AG09319 (cell line): ENCODE measurements at regions not wholly inside any gene's neighbourhood (a gene's known extent, or its start where the extent isn't known, plus 50 kb on each side); places are given as distances from the start of the nearest gene placed in this dataset.

Experiments
- DNase-seq: peaks from one replicate; pipeline ENCODE4 v3.0.0-alpha.2; 2010; ENCODE audit warnings: low read depth; ENCODE audit errors: extremely low read depth
- CTCF ChIP-seq: IDR thresholded peaks from 2 replicates; pipeline ENCODE4 v1.5.1; 2011; ENCODE audit warnings: low read depth, mild to moderate bottlenecking, inconsistent platforms, low read length, moderate library complexity

DNA sequence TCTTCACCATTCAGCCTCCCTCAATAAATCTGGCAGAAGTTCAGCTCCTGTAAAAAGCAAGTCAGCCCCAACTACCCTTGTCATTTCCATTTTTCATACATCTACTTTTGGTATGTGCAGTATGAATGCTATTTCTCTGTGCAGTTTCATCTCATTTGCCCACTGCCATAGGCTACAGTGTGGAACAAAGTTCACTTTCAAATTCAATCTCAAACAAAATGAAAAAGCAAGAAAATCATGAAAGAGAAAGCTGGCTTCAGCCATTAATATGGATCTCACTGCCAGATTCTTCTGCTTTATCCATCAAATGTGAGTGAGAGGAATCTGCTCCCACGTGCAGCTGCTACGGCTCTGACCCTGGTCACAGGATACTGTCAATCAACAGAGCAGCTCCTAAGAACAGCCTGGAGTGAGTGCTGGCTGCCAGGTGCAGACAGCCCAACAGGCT is 494.2 kb downstream of the ZNF608 start:
- TF ChIP-seq CTCF = no peak
- DNase-seq = no peak

GRCh38 chr5:124245276-124245675 is 501.2 kb downstream of the ZNF608 start:
- TF ChIP-seq CTCF = no peak
- DNase-seq = no peak

GRCh38 chr5:124240732-124241131 is 505.7 kb downstream of the ZNF608 start:
- no peak for TF ChIP-seq CTCF
- DNase-seq = no peak

- no peak for TF ChIP-seq CTCF
- DNase-seq = no peak
Observed at GRCh38 chr5:124239572-124239971, 506.9 kb downstream of the ZNF608 start.

GRCh38 chr5:124238350-124238749 is 508.1 kb downstream of the ZNF608 start:
- no peak for DNase-seq
- no peak for TF ChIP-seq CTCF

DNA sequence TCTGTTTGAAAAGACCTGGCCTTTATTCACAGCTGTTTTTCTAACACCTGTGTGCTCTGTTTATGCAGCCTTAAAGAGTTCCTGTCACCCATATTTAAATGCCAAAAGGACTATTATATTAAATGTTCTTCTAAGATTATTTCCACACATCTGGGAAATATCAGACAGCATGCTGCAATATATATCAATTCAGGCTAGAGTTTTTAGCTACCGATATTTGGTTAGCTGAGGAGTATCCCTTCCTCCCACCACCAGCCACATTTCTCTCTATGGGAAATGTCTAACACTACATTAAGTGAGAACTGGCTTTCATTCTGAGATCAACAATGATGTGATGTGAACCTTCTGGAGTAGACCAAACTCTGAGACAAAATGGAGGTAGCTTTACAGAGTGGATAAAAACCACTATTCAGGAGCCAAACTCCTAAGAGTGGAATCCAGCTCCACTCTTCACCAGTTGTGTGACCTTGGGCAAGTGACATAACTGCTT is 509.2 kb downstream of the ZNF608 start:
- no peak for DNase-seq
- no peak for TF ChIP-seq CTCF

DNA sequence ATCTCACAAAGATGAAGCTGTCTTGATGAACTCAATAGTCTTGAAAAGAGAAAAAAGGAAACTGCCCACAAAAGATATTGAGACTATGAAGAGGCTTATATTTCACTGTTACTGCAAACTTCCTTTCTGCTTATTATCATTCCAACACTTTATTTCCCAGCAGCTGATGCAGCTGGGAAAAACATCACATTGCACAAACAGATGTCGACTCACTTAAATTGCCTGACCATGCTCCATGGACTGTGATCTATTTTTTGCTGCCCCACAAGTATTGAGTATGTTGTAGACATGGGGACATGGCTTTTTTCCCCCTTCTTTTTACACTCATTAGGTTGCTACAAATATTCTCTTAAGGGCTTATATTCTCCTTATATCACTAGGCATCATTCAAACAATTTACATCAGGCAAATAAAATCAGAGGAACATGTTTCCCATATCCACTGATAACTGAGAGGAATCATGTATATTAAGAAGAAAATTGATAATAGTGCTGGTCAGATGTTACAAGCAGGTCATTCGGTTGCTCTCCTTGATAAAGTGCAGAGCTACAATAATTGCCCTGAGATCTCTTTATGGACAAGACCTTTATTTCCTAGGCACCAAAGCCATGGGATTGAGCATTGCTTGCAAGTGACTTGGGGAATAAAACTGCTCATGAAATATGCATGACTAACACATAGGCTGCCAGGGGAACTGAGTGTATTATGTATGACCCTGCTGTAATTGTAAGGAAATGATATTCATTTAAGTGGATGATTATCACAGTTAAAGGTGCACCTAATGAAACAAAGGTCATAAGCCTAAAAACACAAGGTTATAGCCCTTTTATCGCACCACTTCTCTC is 509.9 kb downstream of the ZNF608 start:
- TF ChIP-seq CTCF = no peak
- DNase-seq = no peak
